ENCODE measurements at regions not wholly inside any gene's neighbourhood (a gene's known extent, or its start where the extent isn't known, plus 50 kb on each side); places are given as distances from the start of the nearest gene placed in this dataset.

- in situ Hi-C loops (cut with MboI): loop anchor here (5.0 kb wide), 1 partner anchor 168 kb away; no protein-coding TSS in a partner anchor
- FAIRE-seq (no peak), DNase-seq (ENCODE audit: extremely low read depth in 1 of 4, low spot score in 3 of 4) (no peak), ATAC-seq (no peak)
- TF ChIP-seq ZSCAN32 (CRISPR knock-in tag; IDR thresholded peaks at IDR 0.05) (no peak), RBM22 (IDR thresholded peaks at IDR 0.05; ENCODE audit: low read depth, low read length, poor library complexity, severe bottlenecking) (peak; percentile 63), EHMT2 (IDR thresholded peaks at IDR 0.05) (no peak), TEAD4 (IDR thresholded peaks at IDR 0.05; ENCODE audit: low read length) (no peak), TEAD4 (CRISPR knock-in tag; IDR thresholded peaks at IDR 0.05; ENCODE audit: borderline replicate concordance) (no peak), HEY1 (CRISPR knock-in tag; IDR thresholded peaks at IDR 0.05; ENCODE audit: borderline replicate concordance) (no peak), ATF1 (CRISPR knock-in tag; IDR thresholded peaks at IDR 0.05) (no peak), ATF1 (tag; IDR thresholded peaks at IDR 0.05) (no peak), ESRRA (IDR thresholded peaks at IDR 0.05; ENCODE audit: borderline replicate concordance, low read depth) (no peak), PREB (CRISPR knock-in tag; IDR thresholded peaks at IDR 0.05) (no peak), GMEB1 (CRISPR knock-in tag; IDR thresholded peaks at IDR 0.05) (no peak), NCOA1 (IDR thresholded peaks at IDR 0.05; ENCODE audit: low read depth) (no peak), POLR2G (IDR thresholded peaks at IDR 0.05; ENCODE audit: low read depth, low read length) (peak; percentile 48; the same call in 1 of the 2 replicates)
- no peak overlapping the region for H3K4me3 ChIP-seq
- no peak overlapping the region for H3K4me2 ChIP-seq (ENCODE audit: insufficient read depth, low read length)
- H3K27ac ChIP-seq (ENCODE audit: extremely low read depth, low read depth, low read length): no peak overlapping the region
- peaks cover 29% of the 10 kb centered on the region; the same call in 1 of the 3 replicates for H3K36me3 ChIP-seq (ENCODE audit: control insufficient read depth, insufficient read depth, low read length)
- 91% methylated on average over 13 of the region's 14 CpGs for WGBS (ENCODE audit: insufficient coverage, low coverage, missing lambda C conversion rate)
- TSS peak; percentile 61 for BruUV-seq (replicated peaks)
- peaks cover 0 to 17% of the 10 kb centered on the region in 2 experiments; a peak in 2 of 5 replicates for H3K27me3 ChIP-seq (ENCODE audit: control insufficient read depth in 2 of 2, insufficient read depth in 2 of 2, low read length in 2 of 2)
- ChIA-PET POLR2A (interaction anchor here (0.6 to 1.2 kb wide), 2 partner anchors 136 to 1138 kb away, joined by 3 to 4 read pairs; no protein-coding TSS in a partner anchor), CTCF (ENCODE audit: low intra/inter-chr PET ratio) (no interaction called here)
- H3K9ac ChIP-seq (ENCODE audit: insufficient read depth in 1 of 2, low read depth in 2 of 2, low read length in 2 of 2): no peak overlapping the region; a peak in 1 of 4 replicates
- peaks cover 0 to 6% of the 10 kb centered on the region in 2 experiments; a peak in 1 of 5 replicates for H3K4me1 ChIP-seq (replicated peaks in 1 of 2; ENCODE audit: control insufficient read depth in 2 of 2, insufficient read depth in 2 of 2, low read length in 2 of 2)
- H2AFZ ChIP-seq (ENCODE audit: low read depth, low read length): no peak overlapping the region
- no peaks in the 10 kb centered on the region for H3K79me2 ChIP-seq (ENCODE audit: control insufficient read depth, insufficient read depth, low read length)
- no peaks in the 10 kb centered on the region for H3K9me3 ChIP-seq (replicated peaks; ENCODE audit: control insufficient read depth, insufficient read depth, low read depth, low read length)
- H3K9me1 ChIP-seq (ENCODE audit: control insufficient read depth, insufficient read depth, low read length): no peaks in the 10 kb centered on the region
- no peaks in the 10 kb centered on the region; the same call in 1 of the 2 replicates for H4K20me1 ChIP-seq (replicated peaks; ENCODE audit: control insufficient read depth, insufficient read depth, low read length)
- intact Hi-C loops (cut with micrococcal nuclease): no loop called here
Measured at GRCh38 chr17:77499699-77500435, 359.1 kb downstream of the SEC14L1 start.
